Prostate gland (tissue), 2 donors: ENCODE measurements at regions not wholly inside any gene's neighbourhood (a gene's known extent, or its start where the extent isn't known, plus 50 kb on each side); places are given as distances from the start of the nearest gene placed in this dataset.

Source experiments
- CTCF ChIP-seq, 4 experiments: fragments of 200-600 bp in 2 of 4; fragments of 450-650 bp in 2 of 4; sonication (generic) in 2 of 4; IDR thresholded peaks; 1 replicate in 3 of 4; 2 replicates in 1 of 4; pipeline ENCODE4 v1.5.1; 2016 to 2019; ENCODE audit warnings: antibody characterized with exemption in 4 of 4, mild to moderate bottlenecking in 2 of 4, moderate library complexity in 2 of 4
- POLR2A ChIP-seq: fragments of 450-650 bp; IDR thresholded peaks from one replicate; pipeline ENCODE4 v1.6.1; 2016; ENCODE audit warnings: antibody characterized with exemption, mild to moderate bottlenecking
- POLR2AphosphoS5 ChIP-seq: sonication (generic); formaldehyde crosslinking; IDR thresholded peaks from one replicate; pipeline ENCODE4 v1.6.1; 2017; ENCODE audit warnings: antibody characterized with exemption

- TF ChIP-seq CTCF (IDR thresholded peaks at IDR 0.05) (no peak), POLR2A (no peak), POLR2AphosphoS5 (no peak)
Measured at GRCh38 chr4:170675568-170676262, 586.0 kb upstream of the AADAT start.
